ENCODE measurements at regions not wholly inside any gene's neighbourhood (a gene's known extent, or its start where the extent isn't known, plus 50 kb on each side); places are given as distances from the start of the nearest gene placed in this dataset.
"Not testable (repeated sequence)": the region's sequence is repeated elsewhere in the genome, so short reads cannot be mapped to it uniquely, and the experiment has no call there.

DNA sequence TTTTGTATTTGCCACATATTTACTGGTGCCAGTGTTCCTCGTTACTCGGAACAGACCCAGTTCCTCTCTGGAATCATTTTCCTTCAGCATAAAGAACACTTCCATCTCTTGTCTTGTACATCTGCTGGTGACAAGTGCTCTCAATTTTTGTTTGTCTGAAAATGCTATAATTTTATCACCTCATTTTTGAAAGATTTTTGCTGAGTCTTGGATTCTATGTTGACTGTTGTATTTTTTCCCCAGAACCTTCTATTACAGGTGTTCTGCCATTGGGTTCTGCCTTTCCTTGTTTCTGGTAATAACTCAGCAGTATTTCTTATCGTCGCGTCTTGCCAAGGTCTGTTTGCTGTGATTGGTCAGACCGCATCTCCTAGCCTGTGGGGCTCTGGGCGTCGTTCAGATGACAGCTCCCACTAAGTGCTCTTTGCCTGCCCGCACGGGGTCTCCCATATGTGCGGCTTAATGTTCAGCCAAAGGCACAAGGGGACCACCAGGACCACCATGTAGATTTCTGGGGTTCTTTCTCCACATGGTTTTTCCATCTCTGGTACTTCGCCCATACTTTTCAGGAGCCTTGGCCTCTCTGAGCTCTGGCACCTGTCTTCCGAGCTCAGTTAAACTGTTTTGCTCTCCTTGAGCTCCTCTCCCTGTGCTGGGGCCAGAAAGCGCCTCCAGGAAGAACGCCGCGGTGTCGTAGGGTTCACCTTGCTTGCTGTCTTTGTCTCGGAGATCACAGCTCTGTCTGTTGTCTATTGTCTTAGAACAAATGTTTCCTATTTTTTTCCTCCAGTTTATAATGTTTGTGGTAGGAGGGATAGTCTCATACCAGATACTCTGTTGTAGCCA, 80.0 kb downstream of the METRNL start:
- DNase-seq: no peak

DNA sequence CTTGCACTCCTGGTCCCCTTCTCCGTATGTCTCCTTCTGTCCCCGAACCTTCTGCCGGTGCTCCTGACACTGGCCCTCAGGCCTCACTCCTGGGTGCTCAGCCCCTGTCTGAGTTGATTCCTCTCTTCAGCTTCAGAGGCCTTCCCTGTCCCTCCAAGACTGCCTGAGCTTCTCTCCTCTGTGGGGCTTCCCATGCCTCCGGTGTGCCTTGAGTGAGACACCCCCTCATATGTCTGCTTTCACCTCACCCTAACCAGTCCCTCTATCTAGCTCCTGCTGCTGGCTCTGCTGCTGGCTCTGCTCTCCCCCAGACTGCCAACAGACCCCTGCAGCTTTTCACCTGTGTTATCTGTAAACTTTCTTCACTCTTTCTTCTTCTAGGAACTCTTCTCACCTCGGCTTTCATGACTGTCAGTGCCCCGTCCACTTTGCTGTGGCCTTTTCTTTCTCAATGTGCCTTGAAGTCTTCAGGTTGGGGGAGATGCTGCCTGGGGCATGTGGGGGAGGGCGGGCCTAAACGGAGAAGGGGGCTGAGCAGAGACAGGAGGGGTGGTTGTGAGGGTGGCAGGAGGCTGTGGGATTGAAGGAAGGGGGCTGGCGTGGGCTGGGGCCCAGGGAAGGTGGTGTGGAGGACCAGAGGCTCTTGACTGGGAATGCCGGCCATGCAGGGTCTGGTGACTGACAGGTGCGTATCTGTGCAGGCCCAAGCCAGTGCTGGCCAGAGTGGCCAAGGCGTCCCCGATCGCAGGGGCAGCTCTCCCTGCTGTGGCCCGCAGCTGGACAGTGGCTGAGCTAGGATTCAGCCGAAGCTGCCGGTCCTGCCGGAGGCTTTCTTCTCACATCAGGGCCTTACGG, 81.3 kb downstream of the METRNL start:
- no peak for DNase-seq

DNA sequence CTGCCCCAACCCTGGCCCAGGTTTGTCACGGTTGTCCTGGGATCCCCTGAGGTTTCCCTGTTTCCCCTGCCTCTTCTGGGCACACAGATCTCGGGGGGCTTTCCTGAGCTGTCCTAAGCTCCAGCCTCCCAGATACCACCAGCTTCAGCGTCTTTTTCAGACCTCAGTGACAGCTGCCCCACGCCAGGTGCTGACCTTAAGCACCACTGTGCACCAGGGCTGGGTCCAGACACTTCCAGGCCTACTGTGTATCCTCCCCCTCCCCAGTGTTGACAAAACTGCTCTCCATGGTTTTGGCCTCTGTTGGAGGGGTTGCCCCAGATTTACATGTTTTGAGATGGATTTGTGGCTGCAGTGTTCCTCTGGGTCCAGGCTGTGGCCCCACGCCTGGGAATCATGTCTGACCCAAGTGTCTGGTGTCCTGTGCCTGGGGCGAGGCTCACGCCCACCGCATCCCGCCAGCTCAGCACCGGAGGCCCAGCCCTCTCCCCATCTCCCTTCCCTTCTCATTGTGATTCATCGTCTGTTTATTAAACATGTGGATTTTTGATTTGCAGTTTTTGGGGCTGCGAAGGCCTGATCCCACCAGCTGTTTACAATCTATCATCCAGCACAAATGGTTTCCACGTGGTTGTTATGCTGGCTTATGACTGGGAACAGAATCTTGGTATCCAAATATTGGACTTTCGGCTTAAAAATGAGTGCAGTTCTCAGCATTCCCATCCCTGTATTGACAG, 82.1 kb downstream of the METRNL start:
- no peak for DNase-seq

- no peak for DNase-seq
Measured at GRCh38 chr17:83162035-83162745, 82.8 kb downstream of the METRNL start.

GRCh38 chr17:83164490-83164889, 85.1 kb downstream of the METRNL start:
- DNase-seq: no peak

- DNase-seq: no peak
Measured at GRCh38 chr17:83170571-83171260, 91.3 kb downstream of the METRNL start.

- DNase-seq: no peak
Measured at GRCh38 chr17:83171661-83172060, 92.3 kb downstream of the METRNL start.

DNA sequence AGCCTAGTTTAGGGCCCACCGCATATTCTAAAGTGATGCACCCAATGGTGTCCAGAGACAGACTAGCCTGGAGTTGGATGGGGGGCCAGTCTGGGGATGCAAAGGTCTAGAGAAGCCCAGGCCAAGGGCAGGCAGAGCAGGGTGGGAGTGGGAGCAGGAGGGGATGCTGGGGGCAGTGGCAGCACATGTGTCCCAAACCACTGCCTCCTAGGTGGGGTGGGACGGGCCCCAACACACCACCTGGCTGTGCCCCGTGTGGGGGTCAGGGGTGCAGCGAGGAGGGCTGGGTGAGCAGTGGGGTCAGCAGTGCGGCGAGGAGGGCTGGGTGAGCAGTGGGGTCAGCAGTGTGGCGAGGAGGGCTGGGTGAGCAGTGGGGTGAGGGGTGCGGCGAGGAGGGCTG, 92.7 kb downstream of the METRNL start:
- not testable (repeated sequence) for DNase-seq

DNA sequence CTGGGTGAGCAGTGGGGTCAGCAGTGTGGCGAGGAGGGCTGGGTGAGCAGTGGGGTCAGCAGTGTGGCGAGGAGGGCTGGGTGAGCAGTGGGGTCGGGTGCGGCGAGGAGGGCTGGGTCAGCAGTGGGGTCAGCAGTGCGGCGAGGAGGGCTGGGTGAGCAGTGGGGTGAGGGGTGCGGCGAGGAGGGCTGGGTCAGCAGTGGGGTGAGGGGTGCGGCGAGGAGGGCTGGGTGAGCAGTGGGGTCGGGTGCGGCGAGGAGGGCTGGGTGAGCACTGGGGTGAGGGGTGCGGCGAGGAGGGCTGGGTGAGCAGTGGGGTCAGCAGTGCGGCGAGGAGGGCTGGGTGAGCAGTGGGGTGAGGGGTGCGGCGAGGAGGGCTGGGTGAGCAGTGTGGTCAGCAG, 93.2 kb downstream of the METRNL start:
- DNase-seq: not testable (repeated sequence)

GRCh38 chr17:83173180-83173913, 93.9 kb downstream of the METRNL start:
- not testable (repeated sequence) for DNase-seq

GRCh38 chr17:83173914-83174361, 94.5 kb downstream of the METRNL start:
- no peak for DNase-seq

DNA sequence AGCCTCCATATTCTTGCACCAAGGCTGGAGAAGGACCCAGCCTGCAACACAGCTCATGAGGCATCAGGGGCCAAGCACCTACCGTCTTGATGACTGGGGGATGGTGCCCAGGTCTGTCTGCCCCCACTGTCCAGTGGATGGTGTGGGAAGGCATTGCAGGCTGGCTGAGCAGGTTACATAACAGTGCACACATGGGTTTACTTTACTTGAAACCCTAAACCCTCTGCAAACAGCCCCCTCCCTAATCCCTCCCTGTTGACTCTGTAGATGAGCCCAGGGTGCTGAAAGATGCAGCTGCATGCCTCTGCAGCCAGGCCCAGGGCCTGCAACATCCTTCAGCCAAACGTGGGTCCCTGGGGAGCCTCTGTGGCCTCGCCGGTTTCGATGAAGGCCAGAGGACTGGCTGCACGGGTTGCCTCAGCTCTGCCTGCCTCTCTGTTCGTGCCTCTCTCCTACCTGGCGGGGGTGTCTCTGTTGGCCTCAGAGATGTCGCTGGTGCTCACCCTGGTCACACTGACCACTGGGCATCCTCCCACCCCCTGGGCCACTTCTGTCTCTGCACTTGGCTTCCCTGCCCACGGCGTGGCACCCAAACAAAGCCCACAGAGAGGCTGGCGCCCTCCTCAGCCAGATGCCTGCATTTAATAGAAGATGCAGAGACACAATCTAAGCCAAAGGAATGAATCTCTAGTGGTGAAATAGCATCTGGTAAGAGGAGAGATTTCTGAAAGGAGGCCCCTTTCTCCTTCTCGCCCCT, 95.1 kb downstream of the METRNL start:
- DNase-seq: no peak

GRCh38 chr17:83175119-83175821, 95.9 kb downstream of the METRNL start:
- DNase-seq: no peak

- DNase-seq: no peak
Measured at GRCh38 chr17:83175822-83176622, 96.6 kb downstream of the METRNL start.

- no peak for DNase-seq
Measured at GRCh38 chr17:83176623-83177583, 97.5 kb downstream of the METRNL start.

GRCh38 chr17:83177611-83178532, 98.5 kb downstream of the METRNL start:
- DNase-seq: no peak
